ENCODE measurements at regions not wholly inside any gene's neighbourhood (a gene's known extent, or its start where the extent isn't known, plus 50 kb on each side); places are given as distances from the start of the nearest gene placed in this dataset.
A peak's percentile ranks its signal among the peaks of the same experiment; 100 is the strongest.
"Not testable (repeated sequence)": the region's sequence is repeated elsewhere in the genome, so short reads cannot be mapped to it uniquely, and the experiment has no call there.

- not testable (repeated sequence) for DNase-seq (ENCODE audit: low spot score)
Measured at GRCh38 chr3:185306286-185306685, 52.4 kb upstream of the EHHADH start.

GRCh38 chr3:185306847-185307246 is 53.0 kb upstream of the EHHADH start:
- DNase-seq (ENCODE audit: low spot score): no peak

GRCh38 chr3:185308126-185308754 is 54.4 kb upstream of the EHHADH start:
- peak; percentile 55 for DNase-seq (ENCODE audit: low spot score)

GRCh38 chr3:185309302-185309701 is 53.6 kb upstream of the MAP3K13 start:
- DNase-seq (ENCODE audit: low spot score): no peak

- DNase-seq (ENCODE audit: low spot score): no peak
Measured at GRCh38 chr3:185309795-185310194, 53.1 kb upstream of the MAP3K13 start.

GRCh38 chr3:185311991-185312390 is 50.9 kb upstream of the MAP3K13 start:
- DNase-seq (ENCODE audit: low spot score): no peak

Data from germinal center (tissue), 1 donor.